C4-2B (cell line): ENCODE measurements at regions not wholly inside any gene's neighbourhood (a gene's known extent, or its start where the extent isn't known, plus 50 kb on each side); places are given as distances from the start of the nearest gene placed in this dataset.

ENCODE experiments used
- CTCF ChIP-seq: fragments of 450-650 bp; conservative IDR thresholded peaks from 2 replicates; pipeline ENCODE4 v1.5.1; 2017; ENCODE audit warnings: mild to moderate bottlenecking
- ZFX ChIP-seq: fragments of 450-650 bp; IDR thresholded peaks from 2 replicates; pipeline ENCODE4 v1.6.1; 2017

GRCh38 chr17:5838661-5839300, 231.4 kb upstream of the WSCD1 start:
- no peak for TF ChIP-seq CTCF
- TF ChIP-seq ZFX = no peak
